ENCODE measurements at regions not wholly inside any gene's neighbourhood (a gene's known extent, or its start where the extent isn't known, plus 50 kb on each side); places are given as distances from the start of the nearest gene placed in this dataset.

- no peak for TF ChIP-seq CTCF (IDR thresholded peaks at IDR 0.05)
- no peak for TF ChIP-seq POLR2AphosphoS5 (IDR thresholded peaks at IDR 0.05; ENCODE audit: insufficient read depth in 1 of 2, low read depth in 1 of 2)
- no peak for TF ChIP-seq POLR2A (IDR thresholded peaks at IDR 0.05)
Measured at GRCh38 chr3:193814166-193814892, 221.3 kb downstream of the OPA1 start.
